GM12874 (cell line): ENCODE measurements at regions not wholly inside any gene's neighbourhood (a gene's known extent, or its start where the extent isn't known, plus 50 kb on each side); places are given as distances from the start of the nearest gene placed in this dataset.

Experiments used
- CTCF ChIP-seq: IDR thresholded peaks from 2 replicates; pipeline ENCODE4 v1.5.1; 2011; ENCODE audit warnings: low read depth, mild to moderate bottlenecking, control low read depth, low read length, moderate library complexity; ENCODE audit not compliant: insufficient read depth

DNA sequence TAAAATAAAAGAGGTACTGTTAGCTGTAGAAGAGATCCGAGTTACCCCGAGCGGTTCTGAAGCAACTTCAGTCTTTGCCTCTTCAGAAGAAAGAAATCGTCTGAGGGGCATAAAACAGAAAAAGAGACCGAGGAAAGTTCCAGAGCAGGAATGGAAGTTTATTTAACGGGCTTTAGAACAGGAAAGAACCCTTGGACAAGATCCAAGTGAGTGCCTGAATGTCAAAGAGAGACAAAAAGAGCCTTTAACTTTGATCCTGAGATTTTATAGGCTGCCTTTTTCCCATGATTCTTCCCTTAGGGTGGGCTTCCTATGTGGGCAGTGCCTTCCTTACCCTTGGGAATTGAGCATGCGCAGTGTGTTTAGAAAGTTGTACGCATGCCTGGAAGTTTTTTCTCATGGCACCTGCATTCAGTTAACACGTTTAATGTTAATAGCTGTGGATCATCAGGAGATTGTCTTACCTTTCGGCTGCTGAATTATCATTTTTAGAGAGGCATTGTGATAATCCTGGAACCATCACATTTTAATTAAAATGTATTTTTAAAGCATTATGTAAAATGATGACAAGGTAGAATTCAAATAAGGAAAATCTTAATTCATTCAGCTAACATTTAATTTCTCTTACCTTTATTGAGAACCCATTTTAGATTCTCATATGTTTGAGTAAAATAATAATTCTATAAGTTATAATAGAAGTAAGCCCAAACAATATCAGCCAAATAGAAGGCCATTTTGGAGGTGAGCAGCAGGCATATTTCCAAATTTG lies 269.5 kb upstream of the ZSWIM2 start:
- no peak for TF ChIP-seq CTCF

DNA sequence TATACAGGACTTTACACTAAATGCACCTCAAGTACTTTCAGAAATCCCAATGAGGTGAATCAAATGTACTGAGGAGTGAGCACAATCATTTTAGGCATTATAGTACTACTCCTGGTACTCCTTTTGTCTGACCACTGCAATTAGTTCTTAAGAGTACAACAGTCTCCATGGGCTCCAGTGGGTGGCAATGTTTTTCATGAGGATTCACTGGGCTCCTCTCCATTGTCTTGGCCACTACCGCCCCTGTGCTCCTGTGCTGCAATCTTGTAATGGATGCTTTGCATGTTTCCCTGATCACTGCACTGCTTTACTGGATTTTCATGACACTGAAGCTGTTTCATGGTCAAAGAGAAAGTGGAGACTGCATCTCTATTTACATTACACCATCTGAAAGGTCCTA lies 268.5 kb upstream of the ZSWIM2 start:
- no peak for TF ChIP-seq CTCF

DNA sequence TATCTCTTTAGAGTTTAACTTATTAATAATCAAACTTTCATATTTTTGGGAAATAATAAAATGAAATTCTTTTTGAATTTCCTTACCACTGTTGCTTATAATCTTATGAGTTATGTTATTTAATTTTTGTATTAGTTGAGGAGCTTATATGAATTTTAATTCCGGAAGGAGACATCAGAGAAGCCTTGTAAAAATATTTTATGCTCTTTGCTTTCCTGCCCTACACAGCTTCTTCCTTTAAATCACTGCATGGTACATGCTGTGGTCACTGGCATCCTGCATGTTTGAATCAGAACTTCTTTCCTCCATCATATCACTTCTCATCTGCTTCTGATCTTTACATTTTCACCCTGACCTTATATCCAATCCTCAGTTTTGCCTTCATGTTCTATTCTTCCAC lies 266.7 kb upstream of the ZSWIM2 start:
- TF ChIP-seq CTCF = no peak

- no peak for TF ChIP-seq CTCF
Observed at GRCh38 chr2:187107001-187107400, 258.0 kb upstream of the ZSWIM2 start.

GRCh38 chr2:187105218-187105617 lies 256.2 kb upstream of the ZSWIM2 start:
- TF ChIP-seq CTCF = no peak

- no peak for TF ChIP-seq CTCF
Observed at GRCh38 chr2:187102381-187102780, 253.4 kb upstream of the ZSWIM2 start.

- TF ChIP-seq CTCF = no peak
Observed at GRCh38 chr2:187098154-187098553, 249.2 kb upstream of the ZSWIM2 start.
